ENCODE measurements at regions not wholly inside any gene's neighbourhood (a gene's known extent, or its start where the extent isn't known, plus 50 kb on each side); places are given as distances from the start of the nearest gene placed in this dataset.
A peak's percentile ranks its signal among the peaks of the same experiment; 100 is the strongest.

GRCh38 chr5:99928490-99928889, 606.7 kb upstream of the FAM174A start:
- DNase-seq (ENCODE audit: low read depth in 4 of 4, low spot score in 3 of 4), result no peak

GRCh38 chr5:99926463-99926862, 608.7 kb upstream of the FAM174A start:
- DNase-seq (ENCODE audit: low read depth in 4 of 4, low spot score in 3 of 4), result no peak

- no peak for DNase-seq (ENCODE audit: low read depth in 4 of 4, low spot score in 3 of 4)
These were observed 612.8 kb upstream of the FAM174A start for GRCh38 chr5:99922386-99922785.

GRCh38 chr5:99911971-99912370, 623.2 kb upstream of the FAM174A start:
- no peak for DNase-seq (ENCODE audit: low read depth in 4 of 4, low spot score in 3 of 4)

- DNase-seq (ENCODE audit: low read depth in 4 of 4, low spot score in 3 of 4), result no peak
These were observed 628.4 kb upstream of the FAM174A start for GRCh38 chr5:99906776-99907175.

GRCh38 chr5:99901972-99902371, 633.2 kb upstream of the FAM174A start:
- DNase-seq (ENCODE audit: low read depth in 4 of 4, low spot score in 3 of 4), result no peak

- peak; percentile 55 to 80 (median 62) for DNase-seq (ENCODE audit: low read depth in 4 of 4, low spot score in 3 of 4)
These were observed 634.8 kb upstream of the FAM174A start for GRCh38 chr5:99900302-99900852.

- no peak for DNase-seq (ENCODE audit: low read depth in 4 of 4, low spot score in 3 of 4)
These were observed 655.2 kb upstream of the FAM174A start for GRCh38 chr5:99879791-99880511.

- no peak for DNase-seq (ENCODE audit: low read depth in 4 of 4, low spot score in 3 of 4)
These were observed 656.3 kb upstream of the FAM174A start for GRCh38 chr5:99878830-99879229.

GRCh38 chr5:99866740-99867139, 668.4 kb upstream of the FAM174A start:
- no peak for DNase-seq (ENCODE audit: low read depth in 4 of 4, low spot score in 3 of 4)

GRCh38 chr5:99865159-99865558, 670.0 kb upstream of the FAM174A start:
- DNase-seq (ENCODE audit: low read depth in 4 of 4, low spot score in 3 of 4), result no peak

- no peak for DNase-seq (ENCODE audit: low read depth in 4 of 4, low spot score in 3 of 4)
These were observed 699.4 kb upstream of the FAM174A start for GRCh38 chr5:99835791-99836190.

GRCh38 chr5:99827136-99827535, 708.0 kb upstream of the FAM174A start:
- peak in 1 of 4 donors; percentile 12 for DNase-seq (ENCODE audit: low read depth in 4 of 4, low spot score in 3 of 4)

- DNase-seq (ENCODE audit: low read depth in 4 of 4, low spot score in 3 of 4), result no peak
These were observed 717.4 kb upstream of the FAM174A start for GRCh38 chr5:99817796-99818195.

- no peak for DNase-seq (ENCODE audit: low read depth in 4 of 4, low spot score in 3 of 4)
These were observed 720.7 kb upstream of the FAM174A start for GRCh38 chr5:99814321-99815063.

- no peak for DNase-seq (ENCODE audit: low read depth in 4 of 4, low spot score in 3 of 4)
These were observed 726.4 kb upstream of the FAM174A start for GRCh38 chr5:99808657-99809230.

- no peak for DNase-seq (ENCODE audit: low read depth in 4 of 4, low spot score in 3 of 4)
These were observed 727.8 kb upstream of the FAM174A start for GRCh38 chr5:99807346-99807745.

GRCh38 chr5:99795031-99795430, 740.1 kb upstream of the FAM174A start:
- no peak for DNase-seq (ENCODE audit: low read depth in 4 of 4, low spot score in 3 of 4)

- no peak for DNase-seq (ENCODE audit: low read depth in 4 of 4, low spot score in 3 of 4)
These were observed 746.7 kb upstream of the FAM174A start for GRCh38 chr5:99788482-99788881.

GRCh38 chr5:99775189-99775588, 760.0 kb upstream of the FAM174A start:
- no peak for DNase-seq (ENCODE audit: low read depth in 4 of 4, low spot score in 3 of 4)

- no peak for DNase-seq (ENCODE audit: low read depth in 4 of 4, low spot score in 3 of 4)
These were observed 761.9 kb upstream of the FAM174A start for GRCh38 chr5:99773290-99773689.

GRCh38 chr5:99771296-99771695, 763.9 kb upstream of the FAM174A start:
- DNase-seq (ENCODE audit: low read depth in 4 of 4, low spot score in 3 of 4), result no peak

Data from left renal pelvis (tissue), 4 donors.